CD4-positive, alpha-beta T cell (primary cell): ENCODE measurements at regions not wholly inside any gene's neighbourhood (a gene's known extent, or its start where the extent isn't known, plus 50 kb on each side); places are given as distances from the start of the nearest gene placed in this dataset.

Experiments
- ATAC-seq: fragments of 200-7000 bp; cut with Tn5 transposase; one replicate; pipeline ENCODE4 v1.10.0; 2022; ENCODE audit warnings: mild to moderate bottlenecking; ENCODE audit not compliant: poor library complexity
- CTCF ChIA-PET: fragments of 350-600 bp; sonication (Branson Sonifier 250); formaldehyde crosslinking; loops from one replicate; lab custom pipeline; 2021; ENCODE audit warnings: antibody characterized with exemption, inconsistent platforms; lab: Charles Lee
- POLR2A ChIA-PET: fragments of 350-600 bp; sonication (Branson Sonifier 250); formaldehyde crosslinking; loops from one replicate; lab custom pipeline; 2021; ENCODE audit warnings: antibody characterized with exemption, inconsistent platforms; lab: Charles Lee
- DNase-seq, 14 experiments: peaks; one replicate each; pipeline ENCODE4 v3.0.0-alpha.2; 2013 to 2020; ENCODE audit warnings: mixed read lengths in 2 of 14
- H3K27ac ChIP-seq, 2 donors: one replicate each; pipeline versions ENCODE4 v1.5.1 to v1.7.0; 2013; ENCODE audit warnings: low read length in 2 of 2, low read depth in 1 of 2, mild to moderate bottlenecking in 1 of 2
- H3K27me3 ChIP-seq, 2 experiments: 1 replicate in 1 of 2; 2 replicates in 1 of 2; pipeline versions ENCODE4 v1.6.1 to v1.7.0; 2013; ENCODE audit warnings: low read length in 2 of 2, control low read depth in 1 of 2, mild to moderate bottlenecking in 1 of 2, moderate library complexity in 1 of 2; ENCODE audit not compliant: insufficient read depth in 2 of 2, control insufficient read depth in 1 of 2
- H3K36me3 ChIP-seq: one replicate; pipeline ENCODE4 v1.6.1; 2013; ENCODE audit warnings: low read length, control low read depth; ENCODE audit not compliant: insufficient read depth
- H3K4me1 ChIP-seq: one replicate; pipeline ENCODE4 v1.6.1; 2013; ENCODE audit warnings: low read length, control low read depth; ENCODE audit not compliant: insufficient read depth
- H3K4me3 ChIP-seq: one replicate; pipeline ENCODE4 v1.5.1; 2013; ENCODE audit warnings: mild to moderate bottlenecking, low read length, moderate library complexity
- H3K9me3 ChIP-seq, 2 experiments: 1 replicate in 1 of 2; 2 replicates in 1 of 2; pipeline versions ENCODE4 v1.6.1 to v1.7.0; 2013; ENCODE audit warnings: low read length in 2 of 2, mild to moderate bottlenecking in 2 of 2, control low read depth in 1 of 2, moderate library complexity in 1 of 2; ENCODE audit not compliant: control insufficient read depth in 1 of 2, insufficient read depth in 1 of 2
- H3K27ac Mint-ChIP-seq: one replicate; pipeline ENCODE4 v1.8.0; 2020; ENCODE audit warnings: mixed read lengths
- H3K27me3 Mint-ChIP-seq: one replicate; pipeline ENCODE4 v1.8.0; 2021; ENCODE audit warnings: mixed read lengths
- H3K36me3 Mint-ChIP-seq: one replicate; pipeline ENCODE4 v1.8.0; 2021; ENCODE audit warnings: low read depth, mixed read lengths
- H3K4me1 Mint-ChIP-seq: one replicate; pipeline ENCODE4 v1.8.0; 2021; ENCODE audit warnings: low read depth, mixed read lengths
- H3K4me3 Mint-ChIP-seq: one replicate; pipeline ENCODE4 v1.8.0; 2020; ENCODE audit warnings: mild to moderate bottlenecking, mixed read lengths
- H3K9me3 Mint-ChIP-seq: one replicate; pipeline ENCODE4 v1.8.0; 2020; ENCODE audit warnings: mixed read lengths
- intact Hi-C, 2 experiments: fragments of 100-400 bp; cut with DNase I in 1 of 2; cut with micrococcal nuclease in 1 of 2; formaldehyde crosslinking; loops; one replicate each; pipeline versions ENCODE4 v1.15.1 to v1.9.0; 2023 to 2025; cut with DNase I, micrococcal nuclease
- TF ChIP-seq, protein P1 (sequence below): fragments of 200-600 bp; IDR thresholded peaks from one replicate; pipeline ENCODE4 v1.8.0; 2022; ENCODE audit warnings: antibody characterized with exemption, mild to moderate bottlenecking

DNA sequence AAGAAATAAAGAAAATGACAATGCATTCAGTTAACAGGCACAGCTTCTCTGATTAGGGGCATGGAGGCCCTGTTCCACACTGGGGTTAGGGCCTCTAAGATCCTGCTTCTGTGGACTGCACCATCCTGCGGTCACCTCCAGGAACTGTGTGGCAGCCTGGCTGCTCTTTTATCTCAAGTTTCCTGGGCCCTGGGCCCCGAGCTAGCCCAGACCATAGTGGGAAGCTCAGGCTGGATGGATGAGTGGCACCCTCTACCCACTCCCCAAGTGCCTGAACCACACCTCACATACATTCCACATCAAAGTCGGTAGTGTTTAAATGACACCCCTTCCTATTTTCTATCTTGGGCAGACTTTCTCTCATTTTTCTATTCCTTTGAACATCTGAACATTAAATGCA lies 461.5 kb upstream of the MKI67 start:
- Mint-ChIP-seq H3K9me3 (peaks cover 3% of the 10 kb centered on the region), H3K27me3 (no peaks in the 10 kb centered on the region), H3K4me3 (no peak overlapping the region), H3K4me1 (no peaks in the 10 kb centered on the region), H3K27ac (no peak overlapping the region), H3K36me3 (no peaks in the 10 kb centered on the region)
- intact Hi-C loops = no loop called here
- no peak for ATAC-seq
- DNase-seq = no peak
- TF ChIP-seq, protein P1, sequence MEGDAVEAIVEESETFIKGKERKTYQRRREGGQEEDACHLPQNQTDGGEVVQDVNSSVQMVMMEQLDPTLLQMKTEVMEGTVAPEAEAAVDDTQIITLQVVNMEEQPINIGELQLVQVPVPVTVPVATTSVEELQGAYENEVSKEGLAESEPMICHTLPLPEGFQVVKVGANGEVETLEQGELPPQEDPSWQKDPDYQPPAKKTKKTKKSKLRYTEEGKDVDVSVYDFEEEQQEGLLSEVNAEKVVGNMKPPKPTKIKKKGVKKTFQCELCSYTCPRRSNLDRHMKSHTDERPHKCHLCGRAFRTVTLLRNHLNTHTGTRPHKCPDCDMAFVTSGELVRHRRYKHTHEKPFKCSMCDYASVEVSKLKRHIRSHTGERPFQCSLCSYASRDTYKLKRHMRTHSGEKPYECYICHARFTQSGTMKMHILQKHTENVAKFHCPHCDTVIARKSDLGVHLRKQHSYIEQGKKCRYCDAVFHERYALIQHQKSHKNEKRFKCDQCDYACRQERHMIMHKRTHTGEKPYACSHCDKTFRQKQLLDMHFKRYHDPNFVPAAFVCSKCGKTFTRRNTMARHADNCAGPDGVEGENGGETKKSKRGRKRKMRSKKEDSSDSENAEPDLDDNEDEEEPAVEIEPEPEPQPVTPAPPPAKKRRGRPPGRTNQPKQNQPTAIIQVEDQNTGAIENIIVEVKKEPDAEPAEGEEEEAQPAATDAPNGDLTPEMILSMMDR = no peak
- ChIA-PET POLR2A (no interaction called here), CTCF (no interaction called here)
- peaks cover 0 to 3% of the 10 kb centered on the region in 2 experiments for H3K9me3 ChIP-seq
- no peaks in the 10 kb centered on the region for H3K27me3 ChIP-seq
- H3K27ac ChIP-seq = no peak overlapping the region
- H3K36me3 ChIP-seq = no peaks in the 10 kb centered on the region
- H3K4me3 ChIP-seq = no peak overlapping the region
- no peaks in the 10 kb centered on the region for H3K4me1 ChIP-seq

DNA sequence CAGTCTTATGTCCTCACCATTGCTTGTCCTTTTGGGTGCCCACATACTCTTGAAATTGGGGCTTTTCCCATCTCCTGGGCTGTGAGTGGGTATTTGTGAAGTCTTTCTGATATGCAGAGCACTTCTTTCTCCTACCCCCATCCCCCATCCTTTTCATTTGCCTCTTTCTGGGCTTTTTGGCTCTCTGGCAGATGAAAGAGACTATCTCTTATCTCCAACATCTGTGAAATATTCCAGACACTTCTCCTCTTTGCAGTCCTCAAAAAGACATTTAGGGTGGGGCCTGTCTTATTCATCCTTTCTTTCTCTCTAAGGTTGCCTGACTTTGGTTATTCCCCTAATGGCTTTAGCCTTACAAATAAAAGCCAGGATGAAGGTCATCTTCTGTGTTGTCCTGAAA lies 462.2 kb upstream of the MKI67 start:
- TF ChIP-seq, protein P1 = no peak
- Mint-ChIP-seq H3K27ac (no peak overlapping the region), H3K9me3 (peaks cover 3% of the 10 kb centered on the region), H3K4me3 (no peak overlapping the region), H3K27me3 (no peaks in the 10 kb centered on the region), H3K4me1 (no peaks in the 10 kb centered on the region), H3K36me3 (no peaks in the 10 kb centered on the region)
- Histone ChIP-seq H3K36me3 (no peaks in the 10 kb centered on the region), H3K4me3 (no peak overlapping the region), H3K27me3 (no peaks in the 10 kb centered on the region), H3K4me1 (no peaks in the 10 kb centered on the region), H3K27ac (no peak overlapping the region), H3K9me3 (peaks cover 0 to 3% of the 10 kb centered on the region in 2 experiments)
- DNase-seq (no peak), ATAC-seq (no peak)
- CTCF ChIA-PET = no interaction called here
- POLR2A ChIA-PET = no interaction called here
- intact Hi-C loops = no loop called here

GRCh38 chr10:128594688-128595087 lies 468.5 kb upstream of the MKI67 start:
- ChIA-PET CTCF (no interaction called here), POLR2A (no interaction called here)
- Mint-ChIP-seq H3K4me3 (no peak overlapping the region), H3K9me3 (peaks cover 7% of the 10 kb centered on the region), H3K27ac (no peak overlapping the region), H3K27me3 (no peaks in the 10 kb centered on the region), H3K36me3 (no peaks in the 10 kb centered on the region), H3K4me1 (no peaks in the 10 kb centered on the region)
- H3K27ac ChIP-seq = no peak overlapping the region
- no peaks in the 10 kb centered on the region for H3K36me3 ChIP-seq
- intact Hi-C loops = loop anchor here in 1 of 2 experiments (5.0 kb wide), 1 partner anchor 48 kb away; no protein-coding TSS in a partner anchor
- H3K4me3 ChIP-seq = no peak overlapping the region
- no peak for ATAC-seq
- H3K9me3 ChIP-seq = no peaks in the 10 kb centered on the region
- no peak for DNase-seq
- no peaks in the 10 kb centered on the region for H3K4me1 ChIP-seq
- TF ChIP-seq, protein P1 = no peak
- no peaks in the 10 kb centered on the region for H3K27me3 ChIP-seq
